ENCODE measurements at regions not wholly inside any gene's neighbourhood (a gene's known extent, or its start where the extent isn't known, plus 50 kb on each side); places are given as distances from the start of the nearest gene placed in this dataset.

DNA sequence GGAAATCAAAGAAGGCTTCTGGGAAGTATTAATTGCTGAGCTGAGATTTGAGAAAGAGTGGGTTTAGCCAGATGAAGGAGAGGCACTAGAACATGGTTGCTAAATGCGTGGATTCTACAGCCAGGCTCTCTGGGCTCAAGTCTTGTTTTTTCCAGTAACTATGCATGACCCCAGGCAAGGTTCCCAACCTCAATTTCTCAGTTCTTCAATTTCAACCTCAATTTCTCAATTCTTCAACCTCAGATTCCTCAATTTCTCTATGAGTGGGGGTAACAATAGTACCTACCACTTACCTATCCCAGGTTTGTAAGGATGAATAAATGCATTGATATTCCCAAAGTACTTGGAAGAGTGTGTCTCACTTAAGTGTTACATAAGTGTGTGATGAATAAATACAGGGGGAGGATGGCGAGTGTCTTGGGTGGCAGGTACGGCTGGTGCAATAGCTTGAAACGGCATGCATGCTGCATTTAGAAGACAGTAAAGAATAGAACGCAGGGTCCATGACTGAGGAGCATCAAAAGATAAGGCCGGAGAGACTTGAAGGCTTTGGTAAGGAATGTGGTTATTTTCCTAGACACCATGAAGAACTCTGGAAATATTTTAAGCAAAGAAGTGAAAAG, 149.1 kb upstream of the ATP2B1 start:
- Histone ChIP-seq H4K20me1 (ENCODE audit: insufficient read depth) (no peaks in the 10 kb centered on the region), H3F3A (ENCODE audit: insufficient read depth, low read length, poor library complexity, severe bottlenecking) (no peaks in the 10 kb centered on the region), H3K9ac (ENCODE audit: low read length) (no peak overlapping the region), H3K27ac (ENCODE audit: low read length) (no peak overlapping the region), H3K79me2 (replicated peaks; ENCODE audit: insufficient read depth, low read length) (no peaks in the 10 kb centered on the region), H3K4me3 (ENCODE audit: low read length) (no peak overlapping the region), H3K9me3 (ENCODE audit: low read length) (no peaks in the 10 kb centered on the region), H3K4me2 (ENCODE audit: low read length) (no peak overlapping the region), H3K27me3 (ENCODE audit: insufficient read depth, low read depth, low read length) (no peaks in the 10 kb centered on the region), H3K36me3 (ENCODE audit: insufficient read depth, low read length) (no peaks in the 10 kb centered on the region), H3K9me2 (ENCODE audit: insufficient read depth, low read length) (no peaks in the 10 kb centered on the region), H2AFZ (ENCODE audit: low read depth, low read length) (no peak overlapping the region)
- no peak for TF ChIP-seq TAF1 (IDR thresholded peaks at IDR 0.05; ENCODE audit: low read depth)
- TF ChIP-seq MXI1 (conservative IDR thresholded peaks at IDR 0.05; ENCODE audit: poor library complexity, severe bottlenecking), result no peak
- no peak for TF ChIP-seq EZH2 (IDR thresholded peaks at IDR 0.05; ENCODE audit: borderline replicate concordance, insufficient read depth, low read length, poor library complexity, severe bottlenecking)
- TF ChIP-seq SMC3 (conservative IDR thresholded peaks at IDR 0.05; ENCODE audit: poor library complexity), result no peak

DNA sequence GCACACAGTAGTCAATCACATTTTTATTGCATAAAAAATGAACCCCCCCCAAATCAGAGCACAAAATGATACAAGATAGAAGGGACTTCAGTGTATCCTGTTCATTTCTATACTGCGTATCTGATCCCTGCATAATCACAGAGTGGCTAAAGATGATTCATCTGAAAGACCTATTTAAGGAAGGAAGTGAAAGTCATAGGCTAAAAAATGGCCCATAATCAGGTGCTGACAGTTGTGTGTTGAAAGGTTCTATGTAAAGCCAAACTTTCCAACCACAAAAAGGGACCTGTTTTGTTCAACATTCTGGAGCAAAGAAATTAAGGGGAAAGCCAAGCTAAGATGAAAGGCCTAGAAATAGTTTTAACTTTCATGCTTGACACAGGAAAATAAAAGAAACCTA, 147.8 kb upstream of the ATP2B1 start:
- Histone ChIP-seq H3K9me3 (ENCODE audit: low read length) (no peaks in the 10 kb centered on the region), H3K27ac (ENCODE audit: low read length) (no peak overlapping the region), H3K36me3 (ENCODE audit: insufficient read depth, low read length) (no peaks in the 10 kb centered on the region), H3K27me3 (ENCODE audit: insufficient read depth, low read depth, low read length) (no peaks in the 10 kb centered on the region), H3K79me2 (replicated peaks; ENCODE audit: insufficient read depth, low read length) (no peaks in the 10 kb centered on the region), H3K9me2 (ENCODE audit: insufficient read depth, low read length) (no peaks in the 10 kb centered on the region), H2AFZ (ENCODE audit: low read depth, low read length) (no peak overlapping the region), H3K4me2 (ENCODE audit: low read length) (no peak overlapping the region), H3F3A (ENCODE audit: insufficient read depth, low read length, poor library complexity, severe bottlenecking) (no peaks in the 10 kb centered on the region), H3K9ac (ENCODE audit: low read length) (no peak overlapping the region), H3K4me3 (ENCODE audit: low read length) (no peak overlapping the region), H4K20me1 (ENCODE audit: insufficient read depth) (no peaks in the 10 kb centered on the region)
- TF ChIP-seq MXI1 (conservative IDR thresholded peaks at IDR 0.05; ENCODE audit: poor library complexity, severe bottlenecking), result no peak
- TF ChIP-seq SMC3 (conservative IDR thresholded peaks at IDR 0.05; ENCODE audit: poor library complexity), result no peak
- TF ChIP-seq EZH2 (IDR thresholded peaks at IDR 0.05; ENCODE audit: borderline replicate concordance, insufficient read depth, low read length, poor library complexity, severe bottlenecking), result no peak
- no peak for TF ChIP-seq POLR2AphosphoS5 (IDR thresholded peaks at IDR 0.05)
- TF ChIP-seq, protein P1, sequence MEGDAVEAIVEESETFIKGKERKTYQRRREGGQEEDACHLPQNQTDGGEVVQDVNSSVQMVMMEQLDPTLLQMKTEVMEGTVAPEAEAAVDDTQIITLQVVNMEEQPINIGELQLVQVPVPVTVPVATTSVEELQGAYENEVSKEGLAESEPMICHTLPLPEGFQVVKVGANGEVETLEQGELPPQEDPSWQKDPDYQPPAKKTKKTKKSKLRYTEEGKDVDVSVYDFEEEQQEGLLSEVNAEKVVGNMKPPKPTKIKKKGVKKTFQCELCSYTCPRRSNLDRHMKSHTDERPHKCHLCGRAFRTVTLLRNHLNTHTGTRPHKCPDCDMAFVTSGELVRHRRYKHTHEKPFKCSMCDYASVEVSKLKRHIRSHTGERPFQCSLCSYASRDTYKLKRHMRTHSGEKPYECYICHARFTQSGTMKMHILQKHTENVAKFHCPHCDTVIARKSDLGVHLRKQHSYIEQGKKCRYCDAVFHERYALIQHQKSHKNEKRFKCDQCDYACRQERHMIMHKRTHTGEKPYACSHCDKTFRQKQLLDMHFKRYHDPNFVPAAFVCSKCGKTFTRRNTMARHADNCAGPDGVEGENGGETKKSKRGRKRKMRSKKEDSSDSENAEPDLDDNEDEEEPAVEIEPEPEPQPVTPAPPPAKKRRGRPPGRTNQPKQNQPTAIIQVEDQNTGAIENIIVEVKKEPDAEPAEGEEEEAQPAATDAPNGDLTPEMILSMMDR (IDR thresholded peaks at IDR 0.05; ENCODE audit: poor library complexity, severe bottlenecking), result no peak
- TF ChIP-seq TAF1 (IDR thresholded peaks at IDR 0.05; ENCODE audit: low read depth), result no peak
- TF ChIP-seq RAD21 (conservative IDR thresholded peaks at IDR 0.05), result no peak
- TF ChIP-seq, protein P2, sequence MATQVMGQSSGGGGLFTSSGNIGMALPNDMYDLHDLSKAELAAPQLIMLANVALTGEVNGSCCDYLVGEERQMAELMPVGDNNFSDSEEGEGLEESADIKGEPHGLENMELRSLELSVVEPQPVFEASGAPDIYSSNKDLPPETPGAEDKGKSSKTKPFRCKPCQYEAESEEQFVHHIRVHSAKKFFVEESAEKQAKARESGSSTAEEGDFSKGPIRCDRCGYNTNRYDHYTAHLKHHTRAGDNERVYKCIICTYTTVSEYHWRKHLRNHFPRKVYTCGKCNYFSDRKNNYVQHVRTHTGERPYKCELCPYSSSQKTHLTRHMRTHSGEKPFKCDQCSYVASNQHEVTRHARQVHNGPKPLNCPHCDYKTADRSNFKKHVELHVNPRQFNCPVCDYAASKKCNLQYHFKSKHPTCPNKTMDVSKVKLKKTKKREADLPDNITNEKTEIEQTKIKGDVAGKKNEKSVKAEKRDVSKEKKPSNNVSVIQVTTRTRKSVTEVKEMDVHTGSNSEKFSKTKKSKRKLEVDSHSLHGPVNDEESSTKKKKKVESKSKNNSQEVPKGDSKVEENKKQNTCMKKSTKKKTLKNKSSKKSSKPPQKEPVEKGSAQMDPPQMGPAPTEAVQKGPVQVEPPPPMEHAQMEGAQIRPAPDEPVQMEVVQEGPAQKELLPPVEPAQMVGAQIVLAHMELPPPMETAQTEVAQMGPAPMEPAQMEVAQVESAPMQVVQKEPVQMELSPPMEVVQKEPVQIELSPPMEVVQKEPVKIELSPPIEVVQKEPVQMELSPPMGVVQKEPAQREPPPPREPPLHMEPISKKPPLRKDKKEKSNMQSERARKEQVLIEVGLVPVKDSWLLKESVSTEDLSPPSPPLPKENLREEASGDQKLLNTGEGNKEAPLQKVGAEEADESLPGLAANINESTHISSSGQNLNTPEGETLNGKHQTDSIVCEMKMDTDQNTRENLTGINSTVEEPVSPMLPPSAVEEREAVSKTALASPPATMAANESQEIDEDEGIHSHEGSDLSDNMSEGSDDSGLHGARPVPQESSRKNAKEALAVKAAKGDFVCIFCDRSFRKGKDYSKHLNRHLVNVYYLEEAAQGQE (IDR thresholded peaks at IDR 0.05; ENCODE audit: borderline replicate concordance), result no peak
- no peak for TF ChIP-seq EP300 (conservative IDR thresholded peaks at IDR 0.05; ENCODE audit: poor library complexity, severe bottlenecking)

All from neural cell (in vitro differentiated cells).